Activated CD4-positive, alpha-beta memory T cell treated with anti-CD3 and anti-CD28 coated beads for 36 hours (primary cell): ENCODE measurements at regions not wholly inside any gene's neighbourhood (a gene's known extent, or its start where the extent isn't known, plus 50 kb on each side); places are given as distances from the start of the nearest gene placed in this dataset.

Source experiments
- CTCF ChIA-PET: fragments of 350-600 bp; sonication (Branson Sonifier 250); formaldehyde crosslinking; loops from one replicate; lab custom pipeline; 2021; ENCODE audit warnings: antibody characterized with exemption, inconsistent platforms; lab: Charles Lee
- POLR2A ChIA-PET: fragments of 350-600 bp; sonication (Branson Sonifier 250); formaldehyde crosslinking; loops from one replicate; lab custom pipeline; 2021; ENCODE audit warnings: antibody characterized with exemption; lab: Charles Lee
- DNase-seq: peaks from one replicate; pipeline ENCODE4 v3.0.0-alpha.2; 2020
- H3K27ac Mint-ChIP-seq: one replicate; pipeline ENCODE4 v1.8.0; 2021; ENCODE audit warnings: mixed read lengths
- H3K27me3 Mint-ChIP-seq: one replicate; pipeline ENCODE4 v1.8.0; 2021; ENCODE audit warnings: mixed read lengths
- H3K36me3 Mint-ChIP-seq: one replicate; pipeline ENCODE4 v1.8.0; 2021; ENCODE audit warnings: mixed read lengths
- H3K4me1 Mint-ChIP-seq: one replicate; pipeline ENCODE4 v1.8.0; 2021; ENCODE audit warnings: low read depth, mixed read lengths
- H3K4me3 Mint-ChIP-seq: one replicate; pipeline ENCODE4 v1.8.0; 2021; ENCODE audit warnings: mild to moderate bottlenecking, mixed read lengths
- H3K9me3 Mint-ChIP-seq: one replicate; pipeline ENCODE4 v1.8.0; 2021; ENCODE audit warnings: mixed read lengths
- intact Hi-C: fragments of 100-400 bp; cut with micrococcal nuclease; formaldehyde crosslinking; loops from one replicate; pipeline ENCODE4 v1.15.1; 2023

- Mint-ChIP-seq H3K9me3 (no peaks in the 10 kb centered on the region), H3K36me3 (no peaks in the 10 kb centered on the region), H3K27ac (no peak overlapping the region), H3K4me1 (no peaks in the 10 kb centered on the region), H3K4me3 (no peak overlapping the region), H3K27me3 (peaks cover 10% of the 10 kb centered on the region)
- no peak for DNase-seq
- ChIA-PET CTCF (no interaction called here), POLR2A (no interaction called here)
- intact Hi-C loops, result loop anchor here (10.0 kb wide), 1 partner anchor 74 kb away; the partner anchor contains the start of gene SEPTIN5
These were observed 74.0 kb upstream of the SEPTIN5 start for GRCh38 chr22:19640306-19640705.

GRCh38 chr22:19641254-19641982 lies 72.9 kb upstream of the SEPTIN5 start:
- Mint-ChIP-seq H3K4me3 (no peak overlapping the region), H3K27me3 (peaks cover 16% of the 10 kb centered on the region), H3K4me1 (no peaks in the 10 kb centered on the region), H3K36me3 (no peaks in the 10 kb centered on the region), H3K27ac (no peak overlapping the region), H3K9me3 (no peaks in the 10 kb centered on the region)
- CTCF ChIA-PET, result no interaction called here
- intact Hi-C loops, result loop anchor here (10.0 kb wide), 1 partner anchor 73 kb away; the partner anchor contains the start of gene SEPTIN5
- DNase-seq, result no peak
- POLR2A ChIA-PET, result no interaction called here

GRCh38 chr22:19641983-19642451 lies 72.3 kb upstream of the SEPTIN5 start:
- H3K4me3 Mint-ChIP-seq, result no peak overlapping the region
- CTCF ChIA-PET, result no interaction called here
- POLR2A ChIA-PET, result no interaction called here
- no peak for DNase-seq
- peaks cover 21% of the 10 kb centered on the region for H3K27me3 Mint-ChIP-seq
- H3K9me3 Mint-ChIP-seq, result no peaks in the 10 kb centered on the region
- H3K4me1 Mint-ChIP-seq, result no peaks in the 10 kb centered on the region
- no peak overlapping the region for H3K27ac Mint-ChIP-seq
- H3K36me3 Mint-ChIP-seq, result no peaks in the 10 kb centered on the region
- intact Hi-C loops, result loop anchor here (10.0 kb wide), 1 partner anchor 73 kb away; the partner anchor contains the start of gene SEPTIN5

GRCh38 chr22:19643448-19644313 lies 70.6 kb upstream of the SEPTIN5 start:
- peaks cover 24% of the 10 kb centered on the region for H3K27me3 Mint-ChIP-seq
- H3K4me3 Mint-ChIP-seq, result no peak overlapping the region
- H3K9me3 Mint-ChIP-seq, result peaks cover 8% of the 10 kb centered on the region
- intact Hi-C loops, result loop anchor here (10.0 kb wide), 1 partner anchor 71 kb away; the partner anchor contains the start of gene SEPTIN5
- peaks cover 6% of the 10 kb centered on the region for H3K36me3 Mint-ChIP-seq
- H3K4me1 Mint-ChIP-seq, result no peaks in the 10 kb centered on the region
- H3K27ac Mint-ChIP-seq, result no peak overlapping the region
- no peak for DNase-seq
- POLR2A ChIA-PET, result interaction anchor here (1.1 kb wide), 1 partner anchor 142 kb away, joined by 4 read pairs; no protein-coding TSS in a partner anchor
- CTCF ChIA-PET, result interaction anchor here (0.7 kb wide), 1 partner anchor 24 kb away, joined by 3 read pairs; no protein-coding TSS in a partner anchor

GRCh38 chr22:19644314-19645223 lies 69.7 kb upstream of the SEPTIN5 start:
- no peaks in the 10 kb centered on the region for H3K4me1 Mint-ChIP-seq
- peaks cover 14% of the 10 kb centered on the region for H3K9me3 Mint-ChIP-seq
- ChIA-PET POLR2A (interaction anchor here (1.1 kb wide), 1 partner anchor 143 kb away, joined by 4 read pairs; no protein-coding TSS in a partner anchor), CTCF (interaction anchor here (0.8 kb wide), 1 partner anchor 15 kb away, joined by 4 read pairs; no protein-coding TSS in a partner anchor)
- peaks cover 6% of the 10 kb centered on the region for H3K36me3 Mint-ChIP-seq
- intact Hi-C loops, result loop anchor here (10.0 kb wide), 1 partner anchor 70 kb away; the partner anchor contains the start of gene SEPTIN5
- H3K4me3 Mint-ChIP-seq, result no peak overlapping the region
- DNase-seq, result no peak
- peaks cover 26% of the 10 kb centered on the region for H3K27me3 Mint-ChIP-seq
- no peak overlapping the region for H3K27ac Mint-ChIP-seq

GRCh38 chr22:19645391-19645790 lies 68.9 kb upstream of the SEPTIN5 start:
- H3K27me3 Mint-ChIP-seq, result peaks cover 30% of the 10 kb centered on the region
- no peak overlapping the region for H3K4me3 Mint-ChIP-seq
- no peaks in the 10 kb centered on the region for H3K4me1 Mint-ChIP-seq
- CTCF ChIA-PET, result interaction anchor here (0.8 kb wide), 1 partner anchor 16 kb away, joined by 4 read pairs; no protein-coding TSS in a partner anchor
- peaks cover 6% of the 10 kb centered on the region for H3K36me3 Mint-ChIP-seq
- POLR2A ChIA-PET, result no interaction called here
- intact Hi-C loops, result loop anchor here (10.0 kb wide), 1 partner anchor 69 kb away; the partner anchor contains the start of gene SEPTIN5
- DNase-seq, result no peak
- H3K27ac Mint-ChIP-seq, result no peak overlapping the region
- H3K9me3 Mint-ChIP-seq, result peaks cover 14% of the 10 kb centered on the region

GRCh38 chr22:19645905-19646304 lies 68.4 kb upstream of the SEPTIN5 start:
- no peak overlapping the region for H3K4me3 Mint-ChIP-seq
- ChIA-PET CTCF (no interaction called here), POLR2A (no interaction called here)
- no peak for DNase-seq
- peaks cover 6% of the 10 kb centered on the region for H3K36me3 Mint-ChIP-seq
- no peaks in the 10 kb centered on the region for H3K4me1 Mint-ChIP-seq
- H3K27ac Mint-ChIP-seq, result no peak overlapping the region
- H3K27me3 Mint-ChIP-seq, result peaks cover 30% of the 10 kb centered on the region
- peaks cover 14% of the 10 kb centered on the region for H3K9me3 Mint-ChIP-seq
- intact Hi-C loops, result loop anchor here (10.0 kb wide), 1 partner anchor 69 kb away; the partner anchor contains the start of gene SEPTIN5

GRCh38 chr22:19646383-19646782 lies 67.9 kb upstream of the SEPTIN5 start:
- Mint-ChIP-seq H3K9me3 (peaks cover 14% of the 10 kb centered on the region), H3K27ac (no peak overlapping the region), H3K27me3 (peaks cover 28% of the 10 kb centered on the region), H3K4me3 (no peak overlapping the region), H3K4me1 (no peaks in the 10 kb centered on the region), H3K36me3 (peaks cover 6% of the 10 kb centered on the region)
- no peak for DNase-seq
- CTCF ChIA-PET, result no interaction called here
- POLR2A ChIA-PET, result no interaction called here
- intact Hi-C loops, result loop anchor here (10.0 kb wide), 1 partner anchor 68 kb away; the partner anchor contains the start of gene SEPTIN5

GRCh38 chr22:19648419-19648929 lies 65.8 kb upstream of the SEPTIN5 start:
- POLR2A ChIA-PET, result no interaction called here

GRCh38 chr22:19652316-19652715 lies 62.0 kb upstream of the SEPTIN5 start:
- peaks cover 6% of the 10 kb centered on the region for H3K36me3 Mint-ChIP-seq
- H3K27ac Mint-ChIP-seq, result no peak overlapping the region
- intact Hi-C loops, result no loop called here
- DNase-seq, result no peak
- CTCF ChIA-PET, result interaction anchor here (0.6 kb wide), 1 partner anchor 27 kb away, joined by 3 read pairs; no protein-coding TSS in a partner anchor
- peaks cover 9% of the 10 kb centered on the region for H3K27me3 Mint-ChIP-seq
- H3K9me3 Mint-ChIP-seq, result peaks cover 14% of the 10 kb centered on the region
- H3K4me3 Mint-ChIP-seq, result no peak overlapping the region
- H3K4me1 Mint-ChIP-seq, result no peaks in the 10 kb centered on the region
- POLR2A ChIA-PET, result no interaction called here

More at GRCh38 chr22:19648419-19648929, 65.8 kb upstream of the SEPTIN5 start:
- intact Hi-C loops, result loop anchor here (10.0 kb wide), 1 partner anchor 66 kb away; the partner anchor contains the start of gene SEPTIN5
- no peak for DNase-seq
- Mint-ChIP-seq H3K27me3 (peaks cover 26% of the 10 kb centered on the region), H3K27ac (no peak overlapping the region), H3K4me1 (no peaks in the 10 kb centered on the region), H3K9me3 (peaks cover 14% of the 10 kb centered on the region), H3K36me3 (peaks cover 6% of the 10 kb centered on the region), H3K4me3 (no peak overlapping the region)
- CTCF ChIA-PET, result no interaction called here
